ENCODE measurements at regions not wholly inside any gene's neighbourhood (a gene's known extent, or its start where the extent isn't known, plus 50 kb on each side); places are given as distances from the start of the nearest gene placed in this dataset.

- H3K4me3 ChIP-seq = no peak overlapping the region
- TF ChIP-seq, protein P1, sequence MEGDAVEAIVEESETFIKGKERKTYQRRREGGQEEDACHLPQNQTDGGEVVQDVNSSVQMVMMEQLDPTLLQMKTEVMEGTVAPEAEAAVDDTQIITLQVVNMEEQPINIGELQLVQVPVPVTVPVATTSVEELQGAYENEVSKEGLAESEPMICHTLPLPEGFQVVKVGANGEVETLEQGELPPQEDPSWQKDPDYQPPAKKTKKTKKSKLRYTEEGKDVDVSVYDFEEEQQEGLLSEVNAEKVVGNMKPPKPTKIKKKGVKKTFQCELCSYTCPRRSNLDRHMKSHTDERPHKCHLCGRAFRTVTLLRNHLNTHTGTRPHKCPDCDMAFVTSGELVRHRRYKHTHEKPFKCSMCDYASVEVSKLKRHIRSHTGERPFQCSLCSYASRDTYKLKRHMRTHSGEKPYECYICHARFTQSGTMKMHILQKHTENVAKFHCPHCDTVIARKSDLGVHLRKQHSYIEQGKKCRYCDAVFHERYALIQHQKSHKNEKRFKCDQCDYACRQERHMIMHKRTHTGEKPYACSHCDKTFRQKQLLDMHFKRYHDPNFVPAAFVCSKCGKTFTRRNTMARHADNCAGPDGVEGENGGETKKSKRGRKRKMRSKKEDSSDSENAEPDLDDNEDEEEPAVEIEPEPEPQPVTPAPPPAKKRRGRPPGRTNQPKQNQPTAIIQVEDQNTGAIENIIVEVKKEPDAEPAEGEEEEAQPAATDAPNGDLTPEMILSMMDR (IDR thresholded peaks at IDR 0.05; ENCODE audit: borderline replicate concordance) = no peak
- H3K4me1 ChIP-seq = no peaks in the 10 kb centered on the region
- no peak for DNase-seq
- no peaks in the 10 kb centered on the region for H3K27me3 ChIP-seq (ENCODE audit: low read depth)
- H3K9me3 ChIP-seq (replicated peaks) = no peaks in the 10 kb centered on the region
- intact Hi-C loops (cut with micrococcal nuclease) = no loop called here
- H3K27ac ChIP-seq (replicated peaks) = no peak overlapping the region
- H3K36me3 ChIP-seq = no peaks in the 10 kb centered on the region
Observed at GRCh38 chr7:125966278-125967048, 1036.8 kb upstream of the POT1 start.

GRCh38 chr7:125934955-125935354 lies 1005.3 kb upstream of the POT1 start:
- no peak overlapping the region for H3K4me3 ChIP-seq
- H3K36me3 ChIP-seq = no peaks in the 10 kb centered on the region
- H3K27ac ChIP-seq (replicated peaks) = no peak overlapping the region
- no peaks in the 10 kb centered on the region for H3K9me3 ChIP-seq (replicated peaks)
- no peak for DNase-seq
- H3K4me1 ChIP-seq = no peaks in the 10 kb centered on the region
- TF ChIP-seq, protein P1 (IDR thresholded peaks at IDR 0.05; ENCODE audit: borderline replicate concordance) = no peak
- intact Hi-C loops (cut with micrococcal nuclease) = no loop called here
- H3K27me3 ChIP-seq (ENCODE audit: low read depth) = no peaks in the 10 kb centered on the region

GRCh38 chr7:125934539-125934938 lies 1004.9 kb upstream of the POT1 start:
- TF ChIP-seq, protein P1 (IDR thresholded peaks at IDR 0.05; ENCODE audit: borderline replicate concordance) = no peak
- H3K4me3 ChIP-seq = no peak overlapping the region

DNA sequence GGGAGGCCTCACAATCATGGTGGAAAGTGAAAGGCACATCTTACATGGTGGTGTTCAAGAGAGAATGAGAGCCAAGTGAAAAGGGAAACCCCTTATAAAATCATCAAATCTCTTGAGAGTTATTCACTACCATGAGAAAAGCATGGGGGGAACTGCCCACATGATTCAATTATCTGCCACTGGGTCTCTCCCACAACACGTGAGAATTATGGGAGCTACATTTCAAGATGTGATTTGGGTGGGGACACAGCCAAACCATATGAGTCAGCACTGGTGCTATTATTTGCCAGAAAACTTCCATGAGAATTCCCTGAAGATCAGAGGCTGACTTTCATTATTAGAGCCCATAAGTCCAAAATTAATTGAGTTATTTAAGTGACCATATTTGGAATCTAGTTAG lies 1001.2 kb upstream of the POT1 start:
- no peak for DNase-seq
- no peaks in the 10 kb centered on the region for H3K27me3 ChIP-seq (ENCODE audit: low read depth)
- H3K4me1 ChIP-seq = no peaks in the 10 kb centered on the region
- no peaks in the 10 kb centered on the region for H3K9me3 ChIP-seq (replicated peaks)
- TF ChIP-seq, protein P1 (IDR thresholded peaks at IDR 0.05; ENCODE audit: borderline replicate concordance) = no peak
- intact Hi-C loops (cut with micrococcal nuclease) = no loop called here
- no peak overlapping the region for H3K4me3 ChIP-seq
- no peak overlapping the region for H3K27ac ChIP-seq (replicated peaks)
- H3K36me3 ChIP-seq = no peaks in the 10 kb centered on the region

More at GRCh38 chr7:125934539-125934938, 1004.9 kb upstream of the POT1 start:
- H3K4me1 ChIP-seq = no peaks in the 10 kb centered on the region
- no peak overlapping the region for H3K27ac ChIP-seq (replicated peaks)
- intact Hi-C loops (cut with micrococcal nuclease) = no loop called here
- DNase-seq = no peak
- H3K9me3 ChIP-seq (replicated peaks) = no peaks in the 10 kb centered on the region
- no peaks in the 10 kb centered on the region for H3K27me3 ChIP-seq (ENCODE audit: low read depth)
- no peaks in the 10 kb centered on the region for H3K36me3 ChIP-seq

- no peak for DNase-seq
- TF ChIP-seq, protein P1 (IDR thresholded peaks at IDR 0.05; ENCODE audit: borderline replicate concordance) = no peak
- no peaks in the 10 kb centered on the region for H3K4me1 ChIP-seq
- no peaks in the 10 kb centered on the region for H3K36me3 ChIP-seq
- intact Hi-C loops (cut with micrococcal nuclease) = no loop called here
- H3K27ac ChIP-seq (replicated peaks) = no peak overlapping the region
- no peak overlapping the region for H3K4me3 ChIP-seq
- no peaks in the 10 kb centered on the region for H3K27me3 ChIP-seq (ENCODE audit: low read depth)
- no peaks in the 10 kb centered on the region for H3K9me3 ChIP-seq (replicated peaks)
Observed at GRCh38 chr7:125927556-125927955, 997.9 kb upstream of the POT1 start.
